Activated CD4-positive, alpha-beta memory T cell treated with anti-CD3 and anti-CD28 coated beads, Interleukin-2, amount 10 ng/mL, durations not matched to agents 7 days and 5 days (primary cell): ENCODE measurements at regions not wholly inside any gene's neighbourhood (a gene's known extent, or its start where the extent isn't known, plus 50 kb on each side); places are given as distances from the start of the nearest gene placed in this dataset.
"Not testable (repeated sequence)": the region's sequence is repeated elsewhere in the genome, so short reads cannot be mapped to it uniquely, and the experiment has no call there.

Experiments used
- CTCF ChIA-PET: fragments of 350-600 bp; sonication (Branson Sonifier 250); formaldehyde crosslinking; loops from one replicate; lab custom pipeline; 2021; ENCODE audit warnings: antibody characterized with exemption, inconsistent platforms; lab: Charles Lee
- POLR2A ChIA-PET: fragments of 350-600 bp; sonication (Branson Sonifier 250); formaldehyde crosslinking; loops from one replicate; lab custom pipeline; 2021; ENCODE audit warnings: antibody characterized with exemption; lab: Charles Lee
- DNase-seq: peaks from one replicate; pipeline ENCODE4 v3.0.0-alpha.2; 2020
- H3K27ac Mint-ChIP-seq: one replicate; pipeline ENCODE4 v1.8.0; 2021; ENCODE audit warnings: mild to moderate bottlenecking, mixed read lengths
- H3K27me3 Mint-ChIP-seq: one replicate; pipeline ENCODE4 v1.8.0; 2021; ENCODE audit warnings: mixed read lengths
- H3K36me3 Mint-ChIP-seq: one replicate; pipeline ENCODE4 v1.8.0; 2021; ENCODE audit warnings: low read depth, mixed read lengths
- H3K4me1 Mint-ChIP-seq: one replicate; pipeline ENCODE4 v1.8.0; 2021; ENCODE audit warnings: mixed read lengths
- H3K4me3 Mint-ChIP-seq: one replicate; pipeline ENCODE4 v1.8.0; 2021; ENCODE audit warnings: mild to moderate bottlenecking, mixed read lengths
- H3K9me3 Mint-ChIP-seq: one replicate; pipeline ENCODE4 v1.8.0; 2021; ENCODE audit warnings: mixed read lengths

DNA sequence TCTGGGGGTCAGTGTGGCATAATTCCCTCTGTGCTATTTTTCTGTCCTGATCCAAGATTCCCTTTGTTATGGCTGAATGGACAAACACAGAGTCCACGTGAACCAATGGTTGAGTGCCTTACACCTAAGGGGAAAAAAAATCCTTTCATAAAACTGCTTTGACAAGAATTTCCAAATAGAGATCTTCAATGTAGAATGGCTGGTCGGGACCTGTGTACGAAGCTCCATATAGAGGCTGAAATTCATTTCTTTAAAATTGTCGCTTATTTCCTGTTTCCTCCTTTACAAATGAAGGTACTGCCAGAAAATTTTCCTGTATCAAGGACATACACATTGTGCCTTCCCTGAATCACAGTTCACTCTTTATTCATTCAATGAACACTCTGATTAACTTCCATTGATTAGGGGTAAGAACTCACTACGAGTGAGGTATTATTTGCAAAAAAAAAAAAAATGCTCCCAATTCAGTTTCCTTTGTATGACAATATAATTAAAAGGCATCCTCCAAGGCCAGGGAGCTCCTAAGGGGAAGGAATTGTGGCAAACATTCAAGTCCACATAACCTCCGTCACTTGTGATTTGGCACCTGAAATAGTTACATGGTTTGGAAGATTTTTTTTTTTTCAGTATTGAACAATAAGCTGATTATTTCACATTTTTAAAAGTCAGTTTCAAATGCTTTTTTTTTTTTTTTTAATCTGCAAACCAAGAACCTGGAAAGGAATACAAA is 293.8 kb downstream of the MEX3B start:
- no peaks in the 10 kb centered on the region for H3K27me3 Mint-ChIP-seq
- H3K4me3 Mint-ChIP-seq, result no peak overlapping the region
- no peaks in the 10 kb centered on the region for H3K4me1 Mint-ChIP-seq
- no peak for DNase-seq
- no peaks in the 10 kb centered on the region for H3K36me3 Mint-ChIP-seq
- no peaks in the 10 kb centered on the region for H3K9me3 Mint-ChIP-seq
- ChIA-PET CTCF (interaction anchor here (0.6 kb wide), 1 partner anchor 1631 kb away, joined by 5 read pairs; no protein-coding TSS in a partner anchor), POLR2A (no interaction called here)
- H3K27ac Mint-ChIP-seq, result no peak overlapping the region

- Mint-ChIP-seq H3K4me1 (no peaks in the 10 kb centered on the region), H3K27me3 (no peaks in the 10 kb centered on the region), H3K4me3 (no peak overlapping the region), H3K36me3 (no peaks in the 10 kb centered on the region), H3K9me3 (no peaks in the 10 kb centered on the region), H3K27ac (no peak overlapping the region)
- no peak for DNase-seq
- ChIA-PET CTCF (no interaction called here), POLR2A (no interaction called here)
These were observed 294.6 kb downstream of the MEX3B start for GRCh38 chr15:81751256-81751655.

- Mint-ChIP-seq H3K36me3 (no peaks in the 10 kb centered on the region), H3K4me1 (no peaks in the 10 kb centered on the region), H3K27ac (no peak overlapping the region), H3K27me3 (no peaks in the 10 kb centered on the region), H3K4me3 (no peak overlapping the region), H3K9me3 (no peaks in the 10 kb centered on the region)
- ChIA-PET POLR2A (no interaction called here), CTCF (no interaction called here)
- DNase-seq, result no peak
These were observed 296.0 kb downstream of the MEX3B start for GRCh38 chr15:81749716-81750375.

GRCh38 chr15:81747482-81747881 is 298.3 kb downstream of the MEX3B start:
- Mint-ChIP-seq H3K27ac (no peak overlapping the region), H3K4me1 (no peaks in the 10 kb centered on the region), H3K27me3 (no peaks in the 10 kb centered on the region), H3K4me3 (no peak overlapping the region), H3K36me3 (no peaks in the 10 kb centered on the region), H3K9me3 (no peaks in the 10 kb centered on the region)
- DNase-seq, result no peak
- CTCF ChIA-PET, result no interaction called here
- POLR2A ChIA-PET, result no interaction called here

- DNase-seq, result no peak
- no peaks in the 10 kb centered on the region for H3K27me3 Mint-ChIP-seq
- no peaks in the 10 kb centered on the region for H3K36me3 Mint-ChIP-seq
- no peaks in the 10 kb centered on the region for H3K9me3 Mint-ChIP-seq
- no peaks in the 10 kb centered on the region for H3K4me1 Mint-ChIP-seq
- no peak overlapping the region for H3K4me3 Mint-ChIP-seq
- CTCF ChIA-PET, result no interaction called here
- no peak overlapping the region for H3K27ac Mint-ChIP-seq
- POLR2A ChIA-PET, result no interaction called here
These were observed 298.8 kb downstream of the MEX3B start for GRCh38 chr15:81747026-81747425.

DNA sequence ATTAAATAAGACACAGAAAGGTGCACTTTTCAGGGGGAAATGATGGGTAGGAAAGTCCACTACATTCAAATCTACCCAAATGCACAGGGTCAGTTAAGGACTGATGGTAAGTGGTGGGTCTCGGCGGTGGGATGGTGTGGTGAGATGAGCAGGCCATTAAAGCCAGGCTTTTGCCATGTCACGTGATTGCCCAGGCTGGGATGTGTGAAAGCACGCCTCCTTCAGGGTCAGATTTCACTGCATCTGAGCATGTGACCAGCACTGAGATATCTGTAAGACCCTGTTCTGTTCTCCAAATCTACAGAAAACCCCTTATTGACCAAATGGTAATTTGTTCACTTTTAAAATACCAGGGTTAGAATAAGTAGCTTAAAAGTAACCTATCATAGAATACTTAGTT is 301.5 kb downstream of the MEX3B start:
- H3K9me3 Mint-ChIP-seq, result no peaks in the 10 kb centered on the region
- no peak for DNase-seq
- ChIA-PET POLR2A (no interaction called here), CTCF (no interaction called here)
- H3K4me1 Mint-ChIP-seq, result no peaks in the 10 kb centered on the region
- H3K4me3 Mint-ChIP-seq, result no peak overlapping the region
- no peaks in the 10 kb centered on the region for H3K36me3 Mint-ChIP-seq
- no peaks in the 10 kb centered on the region for H3K27me3 Mint-ChIP-seq
- no peak overlapping the region for H3K27ac Mint-ChIP-seq

DNA sequence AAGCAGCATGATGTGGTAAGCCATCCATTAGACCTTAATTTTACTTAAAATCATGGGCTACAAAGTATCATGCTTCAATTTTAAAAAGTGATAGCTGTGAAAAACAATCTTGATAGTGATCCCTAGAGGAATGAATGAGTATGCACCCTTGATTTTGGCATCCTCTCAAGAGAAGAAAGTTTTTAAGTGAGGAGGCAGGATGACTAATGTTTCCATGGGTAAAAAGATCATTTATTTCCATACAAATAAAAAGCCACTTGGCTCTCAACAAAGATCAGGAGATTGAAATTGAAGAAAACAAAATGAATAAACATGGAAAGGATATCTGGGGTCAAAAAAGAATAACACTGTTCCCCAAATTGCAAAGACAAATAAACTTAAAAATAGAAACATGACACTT is 305.4 kb downstream of the MEX3B start:
- Mint-ChIP-seq H3K9me3 (no peaks in the 10 kb centered on the region), H3K27ac (no peak overlapping the region), H3K36me3 (no peaks in the 10 kb centered on the region), H3K27me3 (no peaks in the 10 kb centered on the region), H3K4me1 (no peaks in the 10 kb centered on the region), H3K4me3 (no peak overlapping the region)
- no peak for DNase-seq
- POLR2A ChIA-PET, result no interaction called here
- CTCF ChIA-PET, result no interaction called here

- CTCF ChIA-PET, result no interaction called here
- POLR2A ChIA-PET, result no interaction called here
- no peaks in the 10 kb centered on the region for H3K27me3 Mint-ChIP-seq
- no peak for DNase-seq
- H3K4me3 Mint-ChIP-seq, result no peak overlapping the region
- H3K9me3 Mint-ChIP-seq, result peaks cover 3% of the 10 kb centered on the region
- no peaks in the 10 kb centered on the region for H3K4me1 Mint-ChIP-seq
- H3K27ac Mint-ChIP-seq, result no peak overlapping the region
- no peaks in the 10 kb centered on the region for H3K36me3 Mint-ChIP-seq
These were observed 316.5 kb downstream of the MEX3B start for GRCh38 chr15:81729340-81729739.

GRCh38 chr15:81728726-81729125 is 317.1 kb downstream of the MEX3B start:
- Mint-ChIP-seq H3K9me3 (peaks cover 3% of the 10 kb centered on the region), H3K27me3 (no peaks in the 10 kb centered on the region), H3K4me1 (no peaks in the 10 kb centered on the region), H3K27ac (no peak overlapping the region), H3K36me3 (no peaks in the 10 kb centered on the region), H3K4me3 (no peak overlapping the region)
- no peak for DNase-seq
- ChIA-PET CTCF (no interaction called here), POLR2A (no interaction called here)

GRCh38 chr15:81725590-81725989 is 320.2 kb downstream of the MEX3B start:
- no peak overlapping the region for H3K4me3 Mint-ChIP-seq
- no peak for DNase-seq
- no peaks in the 10 kb centered on the region for H3K27me3 Mint-ChIP-seq
- no peaks in the 10 kb centered on the region for H3K4me1 Mint-ChIP-seq
- ChIA-PET POLR2A (no interaction called here), CTCF (no interaction called here)
- H3K9me3 Mint-ChIP-seq, result peaks cover 3% of the 10 kb centered on the region
- no peak overlapping the region for H3K27ac Mint-ChIP-seq
- no peaks in the 10 kb centered on the region for H3K36me3 Mint-ChIP-seq

GRCh38 chr15:81724536-81724935 is 321.3 kb downstream of the MEX3B start:
- no peak for DNase-seq
- Mint-ChIP-seq H3K4me1 (no peaks in the 10 kb centered on the region), H3K27ac (no peak overlapping the region), H3K9me3 (peaks cover under 1% of the 10 kb centered on the region), H3K27me3 (no peaks in the 10 kb centered on the region), H3K4me3 (no peak overlapping the region), H3K36me3 (no peaks in the 10 kb centered on the region)
- POLR2A ChIA-PET, result no interaction called here
- CTCF ChIA-PET, result no interaction called here

DNA sequence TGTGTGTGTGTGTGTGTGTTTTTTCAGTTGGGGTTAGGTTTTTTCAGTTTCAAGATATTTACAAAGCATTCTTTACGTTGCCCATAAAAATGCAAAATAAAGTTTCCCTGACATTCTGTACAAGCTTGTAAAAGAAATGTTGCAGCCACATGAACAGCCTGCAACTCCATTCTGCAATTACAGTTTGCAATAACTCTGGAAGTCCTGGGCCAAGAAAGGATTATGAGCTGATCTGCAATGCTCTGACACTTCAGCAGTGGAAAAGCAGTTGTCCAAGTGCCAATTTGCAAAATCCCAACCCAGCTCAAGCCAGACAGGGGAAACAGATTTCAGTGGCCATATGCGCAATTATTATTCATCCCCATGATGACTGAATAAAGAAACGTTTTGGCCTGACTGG is 322.1 kb downstream of the MEX3B start:
- no peaks in the 10 kb centered on the region for H3K27me3 Mint-ChIP-seq
- no peaks in the 10 kb centered on the region for H3K9me3 Mint-ChIP-seq
- no peaks in the 10 kb centered on the region for H3K4me1 Mint-ChIP-seq
- H3K27ac Mint-ChIP-seq, result no peak overlapping the region
- ChIA-PET POLR2A (no interaction called here), CTCF (no interaction called here)
- H3K36me3 Mint-ChIP-seq, result no peaks in the 10 kb centered on the region
- DNase-seq, result no peak
- no peak overlapping the region for H3K4me3 Mint-ChIP-seq

GRCh38 chr15:81723113-81723651 is 322.6 kb downstream of the MEX3B start:
- no peak for DNase-seq
- Mint-ChIP-seq H3K27ac (no peak overlapping the region), H3K27me3 (no peaks in the 10 kb centered on the region), H3K4me1 (no peaks in the 10 kb centered on the region), H3K9me3 (no peaks in the 10 kb centered on the region), H3K4me3 (no peak overlapping the region), H3K36me3 (no peaks in the 10 kb centered on the region)
- POLR2A ChIA-PET, result no interaction called here
- CTCF ChIA-PET, result no interaction called here

- DNase-seq, H3K4me1 Mint-ChIP-seq, H3K27ac Mint-ChIP-seq, H3K4me3 Mint-ChIP-seq, POLR2A ChIA-PET, CTCF ChIA-PET, H3K27me3 Mint-ChIP-seq, H3K36me3 Mint-ChIP-seq, H3K9me3 Mint-ChIP-seq: not testable (repeated sequence)
These were observed 329.4 kb downstream of the MEX3B start for GRCh38 chr15:81716468-81716867.
